ENCODE measurements at regions not wholly inside any gene's neighbourhood (a gene's known extent, or its start where the extent isn't known, plus 50 kb on each side); places are given as distances from the start of the nearest gene placed in this dataset.

GRCh38 chr5:142259758-142260157, 65.1 kb downstream of the SPRY4 start:
- Histone ChIP-seq H3K9me3 (ENCODE audit: control insufficient read depth in 2 of 3, insufficient read depth in 1 of 3, low read length in 3 of 3) (peaks cover 0 to 4% (median 0%) of the 10 kb centered on the region in 3 donors), H3K9ac (ENCODE audit: low read length in 3 of 3) (no peak overlapping the region), H3K27ac (ENCODE audit: low read depth in 2 of 2, low read length in 2 of 2) (no peak overlapping the region), H3K4me1 (ENCODE audit: control insufficient read depth in 2 of 3, insufficient read depth in 2 of 3, low read depth in 1 of 3, low read length in 3 of 3) (peaks cover 0 to 4% (median 0%) of the 10 kb centered on the region in 3 donors), H3K4me3 (ENCODE audit: low read length in 3 of 3) (no peak overlapping the region), H3K36me3 (ENCODE audit: control insufficient read depth in 2 of 3, insufficient read depth in 3 of 3, low read length in 3 of 3) (no peaks in the 10 kb centered on the region), H3K27me3 (ENCODE audit: control insufficient read depth, insufficient read depth, low read length) (no peaks in the 10 kb centered on the region)
- DNase-seq (no peak), FAIRE-seq (no peak)
- TF ChIP-seq, protein P1, sequence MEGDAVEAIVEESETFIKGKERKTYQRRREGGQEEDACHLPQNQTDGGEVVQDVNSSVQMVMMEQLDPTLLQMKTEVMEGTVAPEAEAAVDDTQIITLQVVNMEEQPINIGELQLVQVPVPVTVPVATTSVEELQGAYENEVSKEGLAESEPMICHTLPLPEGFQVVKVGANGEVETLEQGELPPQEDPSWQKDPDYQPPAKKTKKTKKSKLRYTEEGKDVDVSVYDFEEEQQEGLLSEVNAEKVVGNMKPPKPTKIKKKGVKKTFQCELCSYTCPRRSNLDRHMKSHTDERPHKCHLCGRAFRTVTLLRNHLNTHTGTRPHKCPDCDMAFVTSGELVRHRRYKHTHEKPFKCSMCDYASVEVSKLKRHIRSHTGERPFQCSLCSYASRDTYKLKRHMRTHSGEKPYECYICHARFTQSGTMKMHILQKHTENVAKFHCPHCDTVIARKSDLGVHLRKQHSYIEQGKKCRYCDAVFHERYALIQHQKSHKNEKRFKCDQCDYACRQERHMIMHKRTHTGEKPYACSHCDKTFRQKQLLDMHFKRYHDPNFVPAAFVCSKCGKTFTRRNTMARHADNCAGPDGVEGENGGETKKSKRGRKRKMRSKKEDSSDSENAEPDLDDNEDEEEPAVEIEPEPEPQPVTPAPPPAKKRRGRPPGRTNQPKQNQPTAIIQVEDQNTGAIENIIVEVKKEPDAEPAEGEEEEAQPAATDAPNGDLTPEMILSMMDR (IDR thresholded peaks at IDR 0.05; ENCODE audit: borderline replicate concordance, extremely low read depth, insufficient read depth) = no peak
- intact Hi-C loops (cut with DNase I) = no loop called here

DNA sequence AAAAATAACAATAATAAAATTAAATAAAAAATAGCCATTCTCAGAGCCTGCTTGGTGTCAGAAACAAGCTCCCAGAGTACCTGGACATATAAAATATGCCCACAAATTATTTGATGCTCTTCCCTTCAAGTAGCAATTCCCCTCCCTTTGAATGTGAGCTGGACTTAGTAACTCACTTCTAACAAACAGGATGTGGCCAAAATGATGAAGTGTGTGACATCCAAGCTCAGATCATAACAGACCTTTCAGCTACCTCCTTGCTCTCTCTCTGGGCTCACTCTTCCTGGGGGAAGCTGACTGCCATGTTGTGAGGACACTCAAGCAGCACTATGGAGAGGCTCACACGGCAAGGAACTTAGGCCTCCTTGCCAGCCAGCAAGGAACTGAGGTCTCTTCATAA, 69.0 kb downstream of the SPRY4 start:
- Histone ChIP-seq H3K9me3 (ENCODE audit: control insufficient read depth in 2 of 3, insufficient read depth in 1 of 3, low read length in 3 of 3) (peaks cover 0 to 4% (median 0%) of the 10 kb centered on the region in 3 donors), H3K36me3 (ENCODE audit: control insufficient read depth in 2 of 3, insufficient read depth in 3 of 3, low read length in 3 of 3) (no peaks in the 10 kb centered on the region), H3K4me1 (ENCODE audit: control insufficient read depth in 2 of 3, insufficient read depth in 2 of 3, low read depth in 1 of 3, low read length in 3 of 3) (no peaks in the 10 kb centered on the region), H3K27me3 (ENCODE audit: control insufficient read depth, insufficient read depth, low read length) (no peaks in the 10 kb centered on the region), H3K27ac (ENCODE audit: low read depth in 2 of 2, low read length in 2 of 2) (no peak overlapping the region), H3K4me3 (ENCODE audit: low read length in 3 of 3) (no peak overlapping the region), H3K9ac (ENCODE audit: low read length in 3 of 3) (no peak overlapping the region)
- intact Hi-C loops (cut with DNase I) = no loop called here
- TF ChIP-seq, protein P1 (IDR thresholded peaks at IDR 0.05; ENCODE audit: borderline replicate concordance, extremely low read depth, insufficient read depth) = no peak
- FAIRE-seq (no peak), DNase-seq (no peak)

- TF ChIP-seq, protein P1 (IDR thresholded peaks at IDR 0.05; ENCODE audit: borderline replicate concordance, extremely low read depth, insufficient read depth) = no peak
- FAIRE-seq (no peak), DNase-seq (no peak)
- no peaks in the 10 kb centered on the region for H3K36me3 ChIP-seq (ENCODE audit: control insufficient read depth in 2 of 3, insufficient read depth in 3 of 3, low read length in 3 of 3)
- H3K9ac ChIP-seq (ENCODE audit: low read length in 3 of 3) = no peak overlapping the region
- intact Hi-C loops (cut with DNase I) = no loop called here
- no peaks in the 10 kb centered on the region for H3K4me1 ChIP-seq (ENCODE audit: control insufficient read depth in 2 of 3, insufficient read depth in 2 of 3, low read depth in 1 of 3, low read length in 3 of 3)
- H3K27me3 ChIP-seq (ENCODE audit: control insufficient read depth, insufficient read depth, low read length) = no peaks in the 10 kb centered on the region
- H3K4me3 ChIP-seq (ENCODE audit: low read length in 3 of 3) = no peak overlapping the region
- no peak overlapping the region for H3K27ac ChIP-seq (ENCODE audit: low read depth in 2 of 2, low read length in 2 of 2)
- peaks cover 0 to 4% (median 0%) of the 10 kb centered on the region in 3 donors for H3K9me3 ChIP-seq (ENCODE audit: control insufficient read depth in 2 of 3, insufficient read depth in 1 of 3, low read length in 3 of 3)
Measured at GRCh38 chr5:142254431-142254830, 70.4 kb downstream of the SPRY4 start.

- Histone ChIP-seq H3K9me3 (ENCODE audit: control insufficient read depth in 2 of 3, insufficient read depth in 1 of 3, low read length in 3 of 3) (peaks cover 0 to 4% (median 0%) of the 10 kb centered on the region in 3 donors), H3K9ac (ENCODE audit: low read length in 3 of 3) (no peak overlapping the region), H3K27me3 (ENCODE audit: control insufficient read depth, insufficient read depth, low read length) (no peaks in the 10 kb centered on the region), H3K27ac (ENCODE audit: low read depth in 2 of 2, low read length in 2 of 2) (no peak overlapping the region), H3K4me3 (ENCODE audit: low read length in 3 of 3) (no peak overlapping the region), H3K4me1 (ENCODE audit: control insufficient read depth in 2 of 3, insufficient read depth in 2 of 3, low read depth in 1 of 3, low read length in 3 of 3) (no peaks in the 10 kb centered on the region), H3K36me3 (ENCODE audit: control insufficient read depth in 2 of 3, insufficient read depth in 3 of 3, low read length in 3 of 3) (no peaks in the 10 kb centered on the region)
- TF ChIP-seq, protein P1 (IDR thresholded peaks at IDR 0.05; ENCODE audit: borderline replicate concordance, extremely low read depth, insufficient read depth) = no peak
- intact Hi-C loops (cut with DNase I) = no loop called here
- FAIRE-seq = no peak
- DNase-seq = no peak
Measured at GRCh38 chr5:142253938-142254337, 70.9 kb downstream of the SPRY4 start.

All from kidney (tissue), 13 donors.